ENCODE measurements at regions not wholly inside any gene's neighbourhood (a gene's known extent, or its start where the extent isn't known, plus 50 kb on each side); places are given as distances from the start of the nearest gene placed in this dataset.

GRCh38 chr18:52152036-52152435 lies 188.0 kb upstream of the DCC start:
- no peak for TF ChIP-seq TAF1 (IDR thresholded peaks at IDR 0.05; ENCODE audit: borderline replicate concordance, insufficient read depth, low read length)
- TF ChIP-seq POLR2AphosphoS5 (IDR thresholded peaks at IDR 0.05; ENCODE audit: low read depth, low read length) = no peak
- no peak for TF ChIP-seq REST (IDR thresholded peaks at IDR 0.05; ENCODE audit: insufficient read depth in 1 of 2, low read depth in 2 of 2, low read length in 2 of 2)

Data from PFSK-1 (cell line).